HEK293 (cell line): ENCODE measurements at regions not wholly inside any gene's neighbourhood (a gene's known extent, or its start where the extent isn't known, plus 50 kb on each side); places are given as distances from the start of the nearest gene placed in this dataset.

Experiments used
- CTCF ChIP-seq: fragments of 450-650 bp; formaldehyde crosslinking; IDR thresholded peaks from 2 replicates; pipeline ENCODE4 v1.5.1; 2016; ENCODE audit warnings: missing biosample characterization, missing genetic modification characterization
- TCF7L2 ChIP-seq: IDR thresholded peaks from 2 replicates; pipeline ENCODE4 v1.6.1; 2011; ENCODE audit warnings: low read depth, mild to moderate bottlenecking, inconsistent platforms, low read length, moderate library complexity, borderline replicate concordance
- ZBTB20 ChIP-seq: fragments of 450-650 bp; formaldehyde crosslinking; IDR thresholded peaks from 2 replicates; pipeline ENCODE4 v1.5.1; 2016; ENCODE audit warnings: missing biosample characterization, missing genetic modification characterization
- ZBTB49 ChIP-seq: fragments of 450-650 bp; formaldehyde crosslinking; IDR thresholded peaks from 2 replicates; pipeline ENCODE4 v1.5.1; 2016; ENCODE audit warnings: missing biosample characterization, missing genetic modification characterization, low read depth
- ZNF10 ChIP-seq: fragments of 450-650 bp; formaldehyde crosslinking; IDR thresholded peaks from 2 replicates; pipeline ENCODE4 v1.5.1; 2017; ENCODE audit warnings: missing biosample characterization, missing genetic modification characterization
- ZNF529 ChIP-seq: fragments of 450-650 bp; formaldehyde crosslinking; IDR thresholded peaks from 2 replicates; pipeline ENCODE4 v1.5.1; 2017; ENCODE audit warnings: missing genetic modification characterization, missing biosample characterization; ENCODE audit not compliant: insufficient replicate concordance
- ZNF610 ChIP-seq: fragments of 450-650 bp; formaldehyde crosslinking; IDR thresholded peaks from 2 replicates; pipeline ENCODE4 v1.5.1; 2016; ENCODE audit warnings: missing biosample characterization, missing genetic modification characterization, borderline replicate concordance
- ZNF747 ChIP-seq: fragments of 450-650 bp; formaldehyde crosslinking; IDR thresholded peaks from 2 replicates; pipeline ENCODE4 v1.5.1; 2016; ENCODE audit warnings: missing biosample characterization, missing genetic modification characterization
- ZNF830 ChIP-seq: fragments of 450-650 bp; IDR thresholded peaks from 2 replicates; pipeline ENCODE4 v1.5.0; 2018; ENCODE audit warnings: missing biosample characterization, missing genetic modification characterization, low read depth, mild to moderate bottlenecking, moderate library complexity

GRCh38 chr9:134266418-134266817 lies 59.8 kb upstream of the RXRA start:
- no peak for TF ChIP-seq CTCF (tag by site-specific recombination)
- TF ChIP-seq ZNF830 (tag by site-specific recombination), result no peak
- TF ChIP-seq ZBTB49 (tag by site-specific recombination), result no peak
- no peak for TF ChIP-seq ZNF747 (tag by site-specific recombination)
- no peak for TF ChIP-seq TCF7L2
- no peak for TF ChIP-seq ZNF10 (tag by site-specific recombination)
- TF ChIP-seq ZBTB20 (tag by site-specific recombination), result no peak
- TF ChIP-seq ZNF529, result no peak
- TF ChIP-seq ZNF610 (tag by site-specific recombination), result no peak
